ENCODE measurements at regions not wholly inside any gene's neighbourhood (a gene's known extent, or its start where the extent isn't known, plus 50 kb on each side); places are given as distances from the start of the nearest gene placed in this dataset.

- in situ Hi-C loops (cut with MboI; ENCODE audit: low pct_unique_long_range_greater_than_20kb, low sequenced_read_pairs): no loop called here
- DNase-seq: no peak
These were observed 372.9 kb upstream of the RBMY1B start for GRCh38 chrY:21138056-21138758.

DNA sequence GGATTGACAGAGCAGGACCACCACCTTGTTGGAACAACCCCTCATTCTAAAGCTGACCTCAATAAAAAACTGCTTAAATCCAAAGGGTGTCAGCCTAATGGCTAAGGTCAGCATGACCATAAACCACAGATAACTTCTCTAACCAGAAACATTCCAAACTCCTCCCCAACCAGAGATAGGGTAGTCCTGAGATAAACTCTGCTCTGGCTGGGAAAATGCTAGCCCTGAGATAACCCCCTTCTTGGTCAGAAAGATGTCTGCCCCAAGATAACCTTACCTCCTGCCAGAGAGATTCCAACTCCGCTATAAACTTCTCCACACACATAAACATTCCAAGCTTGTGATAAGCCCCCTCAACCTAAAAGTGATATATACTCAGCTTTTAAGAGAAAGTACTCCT lies 364.8 kb upstream of the RBMY1B start:
- in situ Hi-C loops (cut with MboI; ENCODE audit: low pct_unique_long_range_greater_than_20kb, low sequenced_read_pairs): no loop called here
- no peak for DNase-seq

DNA sequence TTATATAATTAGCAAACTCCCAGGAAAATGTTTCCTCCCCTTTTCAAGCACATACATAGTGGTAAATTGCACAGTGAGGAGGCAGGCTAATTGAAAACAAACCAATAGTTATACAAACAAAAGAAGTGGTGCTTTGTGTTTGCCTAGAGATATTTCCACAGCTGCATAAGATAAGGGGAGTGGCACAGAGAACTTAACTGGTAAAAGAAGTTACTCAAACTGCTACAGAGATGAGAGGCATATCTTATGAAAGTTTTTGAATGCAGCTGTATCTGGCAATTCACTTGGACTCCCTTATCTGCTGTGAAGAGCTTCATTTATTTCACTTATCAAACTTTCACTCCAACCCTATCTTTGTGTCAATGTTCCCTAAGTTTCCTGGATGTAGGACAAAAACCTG lies 361.2 kb upstream of the RBMY1B start:
- no peak for DNase-seq
- in situ Hi-C loops (cut with MboI; ENCODE audit: low pct_unique_long_range_greater_than_20kb, low sequenced_read_pairs): no loop called here

DNA sequence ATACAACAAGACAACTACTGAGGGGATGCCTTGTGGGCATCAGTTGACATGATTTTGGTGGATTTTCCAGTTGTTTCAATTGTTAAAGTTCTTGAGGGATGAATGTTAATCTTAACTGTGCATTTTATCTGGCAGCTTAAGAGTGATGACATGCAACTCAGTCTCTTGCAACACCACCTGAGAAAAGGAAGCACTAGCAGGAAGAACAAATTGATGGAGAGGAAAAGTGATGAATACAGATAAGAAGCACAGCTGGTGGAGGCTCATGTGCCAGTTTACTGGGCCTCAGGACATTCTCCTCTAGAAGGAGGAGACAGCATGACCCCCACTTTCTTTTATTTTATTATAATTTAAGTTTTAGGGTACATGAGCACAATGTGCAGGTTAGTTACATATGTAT lies 341.3 kb upstream of the RBMY1B start:
- in situ Hi-C loops (cut with MboI; ENCODE audit: low pct_unique_long_range_greater_than_20kb, low sequenced_read_pairs): no loop called here
- peak; percentile 63 for DNase-seq

DNA sequence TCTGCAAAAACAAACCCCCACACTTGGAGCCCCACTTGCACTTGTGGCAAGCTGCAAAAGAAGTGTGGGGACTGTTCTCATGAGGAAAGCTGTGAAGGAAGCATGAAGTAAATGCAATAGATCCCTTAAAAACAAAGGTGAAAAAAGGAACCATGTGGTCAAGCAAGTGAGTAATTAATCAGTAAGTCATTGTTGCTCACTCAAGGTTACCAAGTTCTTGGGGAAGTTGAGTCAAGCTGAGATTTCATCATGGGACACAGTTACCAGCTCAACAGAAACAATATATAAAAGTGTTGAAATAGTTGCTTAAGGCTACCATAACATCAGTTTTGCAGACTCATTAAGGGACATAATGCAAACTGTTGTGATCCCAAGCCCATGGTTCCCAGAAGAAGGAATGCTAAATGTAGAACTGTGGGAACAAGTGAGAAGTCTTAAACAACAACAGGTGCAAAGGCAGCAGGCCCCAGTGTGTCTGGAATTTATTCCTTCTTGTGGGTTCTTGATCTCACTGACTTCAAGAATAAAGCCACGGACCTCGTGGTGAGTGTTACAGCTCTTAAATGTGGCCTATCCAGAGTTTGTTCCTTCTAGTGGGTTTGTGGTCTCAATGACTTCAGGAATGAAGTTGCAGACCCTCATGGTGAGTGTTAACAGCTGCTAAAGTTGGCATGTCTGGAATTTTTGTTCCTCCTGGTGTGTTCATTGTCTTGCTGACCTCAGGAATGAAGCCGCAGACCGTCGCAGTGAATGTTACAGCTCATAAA lies 336.3 kb upstream of the RBMY1B start:
- in situ Hi-C loops (cut with MboI; ENCODE audit: low pct_unique_long_range_greater_than_20kb, low sequenced_read_pairs): no loop called here

GRCh38 chrY:21175505-21175904 lies 335.6 kb upstream of the RBMY1B start:
- in situ Hi-C loops (cut with MboI; ENCODE audit: low pct_unique_long_range_greater_than_20kb, low sequenced_read_pairs): no loop called here

More for the DNA sequence above, 336.3 kb upstream of the RBMY1B start:
- DNase-seq: peak; percentile 21

GRCh38 chrY:21177306-21177800 lies 333.8 kb upstream of the RBMY1B start:
- in situ Hi-C loops (cut with MboI; ENCODE audit: low pct_unique_long_range_greater_than_20kb, low sequenced_read_pairs): no loop called here

More at GRCh38 chrY:21175505-21175904, 335.6 kb upstream of the RBMY1B start:
- DNase-seq: no peak

GRCh38 chrY:21178281-21178680 lies 332.9 kb upstream of the RBMY1B start:
- DNase-seq: no peak
- in situ Hi-C loops (cut with MboI; ENCODE audit: low pct_unique_long_range_greater_than_20kb, low sequenced_read_pairs): no loop called here

More at GRCh38 chrY:21177306-21177800, 333.8 kb upstream of the RBMY1B start:
- peak; percentile 29 for DNase-seq

DNA sequence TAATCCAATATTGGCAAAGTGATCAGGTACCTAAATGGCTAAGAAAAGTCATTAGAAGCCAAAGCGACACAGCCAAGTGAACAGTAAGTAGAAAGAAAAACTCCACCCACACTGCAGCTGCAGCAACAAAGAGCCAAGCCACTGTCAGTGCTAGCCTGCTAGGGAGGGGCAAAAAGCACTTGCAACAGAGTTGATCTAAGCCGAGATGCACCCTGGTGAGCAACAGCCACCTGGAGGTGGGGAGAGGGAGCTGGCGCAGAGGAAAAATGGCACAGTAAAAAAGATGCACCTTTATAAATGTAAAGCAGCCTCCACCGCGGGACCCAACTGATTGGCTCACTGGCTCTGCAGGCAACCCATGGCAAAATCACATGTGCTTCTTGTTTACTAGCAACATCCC lies 330.2 kb upstream of the RBMY1B start:
- no peak for DNase-seq
- in situ Hi-C loops (cut with MboI; ENCODE audit: low pct_unique_long_range_greater_than_20kb, low sequenced_read_pairs): no loop called here

DNA sequence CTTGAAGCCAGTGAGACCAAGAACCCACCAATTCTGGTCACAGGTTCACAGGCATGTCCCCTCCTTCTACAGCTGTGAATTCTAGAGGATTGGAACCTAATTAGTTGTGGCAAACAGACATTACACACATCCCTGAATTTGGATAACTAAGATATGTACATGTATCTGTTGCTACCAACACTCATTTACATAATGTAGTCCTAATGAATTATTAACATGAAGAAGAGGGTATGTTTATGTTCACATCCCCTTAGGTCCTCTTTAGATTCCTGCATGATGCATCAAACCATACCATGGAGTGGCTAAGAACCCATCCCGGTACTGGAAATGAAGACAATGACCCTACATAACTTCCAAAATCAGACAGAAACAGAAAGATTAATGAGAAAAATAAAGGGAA lies 326.9 kb upstream of the RBMY1B start:
- in situ Hi-C loops (cut with MboI; ENCODE audit: low pct_unique_long_range_greater_than_20kb, low sequenced_read_pairs): no loop called here
- no peak for DNase-seq

DNA sequence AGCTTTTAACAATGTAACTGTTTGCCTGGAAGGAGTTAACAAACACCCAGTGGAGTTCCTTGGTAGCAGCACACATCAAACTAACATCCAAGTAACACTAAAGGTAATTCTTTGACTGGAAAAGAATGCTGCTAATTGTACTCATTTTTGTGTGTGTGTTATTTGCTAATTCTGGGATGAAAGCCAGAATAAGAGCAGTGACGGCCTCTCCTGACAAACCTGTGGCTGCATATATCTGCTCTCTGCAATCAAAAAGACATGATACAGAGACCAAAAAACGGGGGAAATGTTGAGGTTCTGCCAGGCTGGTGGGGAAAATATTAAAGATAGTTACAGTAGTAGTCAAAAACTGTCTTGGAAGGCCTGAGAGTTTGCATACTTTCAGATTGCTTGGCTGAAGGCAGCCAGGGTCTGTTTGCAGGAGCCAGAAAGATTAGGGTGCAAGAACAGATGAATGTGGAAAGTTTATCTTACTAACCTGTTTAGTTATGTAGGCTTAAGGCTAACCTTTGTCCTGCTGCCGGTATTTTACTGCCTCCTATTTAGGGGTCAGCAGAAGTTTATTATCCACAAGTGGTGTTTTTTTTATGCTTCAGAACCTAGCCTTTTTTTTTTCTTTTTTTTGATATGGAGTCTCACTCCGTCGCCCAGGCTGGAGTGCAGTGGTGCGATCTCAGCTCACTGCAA lies 325.6 kb upstream of the RBMY1B start:
- DNase-seq: no peak
- in situ Hi-C loops (cut with MboI; ENCODE audit: low pct_unique_long_range_greater_than_20kb, low sequenced_read_pairs): no loop called here

DNA sequence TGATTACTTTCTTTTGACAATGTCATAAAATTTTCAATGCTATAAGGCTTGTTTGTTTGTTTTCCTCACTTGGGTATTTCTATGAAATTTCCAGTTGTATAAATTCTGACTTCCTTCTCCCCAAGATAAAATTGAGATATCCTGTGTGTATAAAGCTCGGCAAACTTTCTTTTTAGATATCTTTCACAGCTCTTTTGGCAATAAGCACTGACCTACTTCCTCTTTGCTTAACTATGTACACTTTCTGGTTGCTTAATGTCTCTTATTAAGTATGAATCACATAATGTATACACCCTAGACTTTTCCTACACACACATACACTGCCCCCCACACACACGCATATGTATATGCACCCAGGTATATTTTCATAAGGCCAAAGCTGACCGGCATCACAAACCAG lies 318.4 kb upstream of the RBMY1B start:
- DNase-seq: peak; percentile 28
- in situ Hi-C loops (cut with MboI; ENCODE audit: low pct_unique_long_range_greater_than_20kb, low sequenced_read_pairs): no loop called here

DNA sequence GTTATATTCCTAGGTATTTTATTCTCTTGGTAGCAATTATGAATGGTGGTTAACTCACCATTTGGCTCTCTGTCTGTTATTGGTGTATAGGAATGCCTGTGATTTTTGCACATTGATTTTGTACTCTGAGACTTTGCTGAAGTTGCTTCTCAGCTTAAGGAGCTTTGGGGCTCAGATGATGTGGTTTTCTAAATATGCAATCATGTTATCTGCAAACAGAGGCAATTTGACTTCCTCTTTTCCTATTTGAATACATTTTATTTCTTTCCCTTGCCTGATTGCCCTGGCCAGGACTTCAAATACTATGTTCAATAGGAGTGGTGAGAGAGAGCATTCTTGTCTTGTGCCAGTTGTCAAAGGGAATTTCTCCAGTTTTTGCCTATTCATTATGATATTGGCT lies 310.9 kb upstream of the RBMY1B start:
- peak; percentile 65 for DNase-seq
- in situ Hi-C loops (cut with MboI; ENCODE audit: low pct_unique_long_range_greater_than_20kb, low sequenced_read_pairs): no loop called here

DNA sequence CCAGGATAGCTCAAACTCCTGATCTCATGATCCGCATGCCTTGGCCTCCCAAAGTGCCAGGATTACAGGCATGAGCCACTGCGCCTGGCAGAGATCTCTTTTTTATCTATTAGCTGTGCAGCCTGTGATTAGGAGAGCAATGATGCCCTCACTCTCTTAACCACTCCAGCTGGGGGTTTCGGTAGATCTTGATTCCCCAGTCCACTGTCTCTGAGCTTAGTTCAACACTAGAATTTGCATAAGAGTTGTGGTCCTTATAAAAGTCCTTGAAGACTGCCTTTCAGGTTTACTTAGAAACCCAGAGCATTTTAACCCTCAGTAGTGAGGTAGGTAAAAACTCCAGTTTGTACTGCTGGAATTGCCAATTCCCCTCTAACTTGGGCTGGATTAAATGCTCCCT lies 283.3 kb upstream of the RBMY1B start:
- in situ Hi-C loops (cut with MboI; ENCODE audit: low pct_unique_long_range_greater_than_20kb, low sequenced_read_pairs): no loop called here
- DNase-seq: no peak

DNA sequence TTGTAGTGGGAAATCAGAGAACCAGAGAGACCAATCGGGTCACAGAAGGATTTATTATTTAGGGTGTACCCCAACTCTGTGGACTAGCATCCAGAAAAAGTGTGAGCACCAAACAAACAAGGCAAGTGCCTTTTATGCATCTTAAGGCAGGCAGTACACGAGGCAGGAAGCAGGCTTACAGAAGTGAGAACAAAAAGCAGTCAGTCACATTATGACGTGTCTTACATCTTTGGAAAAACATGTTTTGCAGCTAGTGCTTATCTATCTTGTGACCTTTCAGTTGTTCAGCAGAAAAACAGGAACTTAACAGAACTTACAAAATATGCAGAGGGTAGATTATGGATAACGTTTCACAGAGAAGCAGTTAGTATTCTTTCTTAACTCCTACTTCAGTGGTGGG lies 270.9 kb upstream of the RBMY1B start:
- DNase-seq: peak; percentile 89
- in situ Hi-C loops (cut with MboI; ENCODE audit: low pct_unique_long_range_greater_than_20kb, low sequenced_read_pairs): no loop called here

DNA sequence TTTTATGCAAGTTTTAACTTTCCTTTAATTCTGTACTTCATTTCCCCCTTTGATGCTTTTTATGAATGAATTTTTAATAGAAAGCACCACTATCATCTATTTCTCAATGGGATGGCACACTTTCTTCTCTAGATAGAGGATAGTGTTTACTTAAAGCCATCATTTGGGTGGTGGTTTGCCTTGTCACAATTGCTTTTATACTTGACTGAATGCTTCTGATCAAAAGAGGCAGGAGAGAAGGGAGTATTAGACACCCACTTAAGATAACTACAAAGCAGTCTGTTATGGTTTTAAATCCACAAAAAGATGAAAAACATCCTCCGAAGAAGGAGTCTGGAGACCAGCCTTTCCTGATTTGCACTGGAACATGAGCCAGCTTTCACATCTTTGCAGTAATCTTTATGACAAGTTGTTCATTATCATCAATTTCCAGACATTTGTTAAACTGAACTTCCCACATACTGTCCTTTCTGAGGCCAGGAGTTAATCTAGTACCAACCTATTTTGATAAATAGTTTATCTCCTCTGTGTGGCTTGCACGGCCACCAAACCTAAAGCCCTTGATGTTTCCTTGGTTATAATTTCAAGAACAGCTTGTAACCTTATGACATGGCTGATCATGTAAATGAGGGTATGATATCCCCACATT lies 270.4 kb upstream of the RBMY1B start:
- in situ Hi-C loops (cut with MboI; ENCODE audit: low pct_unique_long_range_greater_than_20kb, low sequenced_read_pairs): no loop called here
- peak; percentile 79 for DNase-seq

DNA sequence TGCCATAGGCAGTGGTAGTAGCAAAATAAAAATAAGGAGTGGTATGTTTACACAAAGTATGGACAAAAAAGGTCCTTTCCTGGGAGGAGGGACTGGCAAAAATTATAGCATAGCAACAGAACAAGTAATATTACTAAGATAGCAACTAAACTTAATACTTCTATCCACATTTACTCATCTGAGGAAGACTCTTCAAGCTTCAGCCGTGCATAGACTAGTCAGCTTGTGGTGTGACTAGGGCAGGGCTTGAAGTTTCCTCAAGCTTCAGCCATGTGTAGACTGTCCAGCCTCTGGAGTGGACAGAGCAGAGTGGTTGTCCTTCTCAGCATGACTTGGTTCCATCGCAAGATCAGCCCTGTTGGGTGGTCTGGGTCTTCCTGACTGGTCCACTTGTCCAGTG lies 268.3 kb upstream of the RBMY1B start:
- DNase-seq: no peak
- in situ Hi-C loops (cut with MboI; ENCODE audit: low pct_unique_long_range_greater_than_20kb, low sequenced_read_pairs): no loop called here

- DNase-seq: no peak
- in situ Hi-C loops (cut with MboI; ENCODE audit: low pct_unique_long_range_greater_than_20kb, low sequenced_read_pairs): no loop called here
These were observed 264.4 kb upstream of the RBMY1B start for GRCh38 chrY:21246780-21247179.

GRCh38 chrY:21248591-21248990 lies 262.5 kb upstream of the RBMY1B start:
- in situ Hi-C loops (cut with MboI; ENCODE audit: low pct_unique_long_range_greater_than_20kb, low sequenced_read_pairs): no loop called here
- no peak for DNase-seq

Measured in KBM-7 (cell line).